ENCODE measurements at regions not wholly inside any gene's neighbourhood (a gene's known extent, or its start where the extent isn't known, plus 50 kb on each side); places are given as distances from the start of the nearest gene placed in this dataset.

DNA sequence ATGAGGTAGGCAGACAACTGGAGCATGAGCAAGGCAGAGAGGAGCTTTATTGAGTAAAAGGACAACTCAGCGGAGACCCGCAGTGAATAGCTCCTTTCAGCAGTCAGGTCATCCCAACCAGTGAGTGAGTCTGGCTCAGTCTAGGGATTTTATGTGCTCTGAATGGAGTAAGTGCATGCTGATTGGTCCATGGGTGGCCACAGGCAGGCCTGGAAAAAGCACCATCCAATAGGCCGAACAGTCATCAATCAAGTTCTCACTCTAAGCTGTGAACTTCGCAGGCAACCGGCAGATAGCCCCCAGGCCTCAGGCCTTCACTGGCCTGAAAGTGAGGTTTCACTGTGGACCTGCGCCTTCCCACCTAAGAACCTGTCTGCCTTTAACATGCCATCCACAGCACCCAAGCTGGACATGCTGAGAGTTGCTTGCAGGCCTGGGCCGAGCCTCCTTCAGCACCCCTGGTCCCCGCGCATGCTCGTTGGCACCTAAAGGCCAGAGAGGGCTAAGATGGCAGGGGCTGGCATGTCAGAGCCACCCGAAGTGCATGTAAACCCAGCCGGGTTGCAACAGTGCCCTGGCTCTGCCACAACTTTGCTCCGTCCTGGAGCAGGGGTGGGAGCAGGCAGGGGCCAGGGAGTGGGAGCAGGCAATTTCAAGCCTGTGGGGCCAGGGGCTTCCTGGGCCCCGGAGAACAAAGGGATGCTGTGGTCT, 698.7 kb downstream of the SLITRK1 start:
- H3K4me1 ChIP-seq: no peaks in the 10 kb centered on the region
- no peaks in the 10 kb centered on the region for H3K36me3 ChIP-seq
- no peak overlapping the region for H3K9ac ChIP-seq (ENCODE audit: low read depth in 2 of 2, low read length in 2 of 2)
- DNase-seq: no peak
- no peaks in the 10 kb centered on the region for H3K27me3 ChIP-seq
- TF ChIP-seq, protein P1, sequence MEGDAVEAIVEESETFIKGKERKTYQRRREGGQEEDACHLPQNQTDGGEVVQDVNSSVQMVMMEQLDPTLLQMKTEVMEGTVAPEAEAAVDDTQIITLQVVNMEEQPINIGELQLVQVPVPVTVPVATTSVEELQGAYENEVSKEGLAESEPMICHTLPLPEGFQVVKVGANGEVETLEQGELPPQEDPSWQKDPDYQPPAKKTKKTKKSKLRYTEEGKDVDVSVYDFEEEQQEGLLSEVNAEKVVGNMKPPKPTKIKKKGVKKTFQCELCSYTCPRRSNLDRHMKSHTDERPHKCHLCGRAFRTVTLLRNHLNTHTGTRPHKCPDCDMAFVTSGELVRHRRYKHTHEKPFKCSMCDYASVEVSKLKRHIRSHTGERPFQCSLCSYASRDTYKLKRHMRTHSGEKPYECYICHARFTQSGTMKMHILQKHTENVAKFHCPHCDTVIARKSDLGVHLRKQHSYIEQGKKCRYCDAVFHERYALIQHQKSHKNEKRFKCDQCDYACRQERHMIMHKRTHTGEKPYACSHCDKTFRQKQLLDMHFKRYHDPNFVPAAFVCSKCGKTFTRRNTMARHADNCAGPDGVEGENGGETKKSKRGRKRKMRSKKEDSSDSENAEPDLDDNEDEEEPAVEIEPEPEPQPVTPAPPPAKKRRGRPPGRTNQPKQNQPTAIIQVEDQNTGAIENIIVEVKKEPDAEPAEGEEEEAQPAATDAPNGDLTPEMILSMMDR (IDR thresholded peaks at IDR 0.05): no peak
- intact Hi-C loops (cut with DNase I): no loop called here
- no peak overlapping the region for H3K4me3 ChIP-seq
- H3K9me3 ChIP-seq: no peaks in the 10 kb centered on the region
- H3K27ac ChIP-seq: no peak overlapping the region

DNA sequence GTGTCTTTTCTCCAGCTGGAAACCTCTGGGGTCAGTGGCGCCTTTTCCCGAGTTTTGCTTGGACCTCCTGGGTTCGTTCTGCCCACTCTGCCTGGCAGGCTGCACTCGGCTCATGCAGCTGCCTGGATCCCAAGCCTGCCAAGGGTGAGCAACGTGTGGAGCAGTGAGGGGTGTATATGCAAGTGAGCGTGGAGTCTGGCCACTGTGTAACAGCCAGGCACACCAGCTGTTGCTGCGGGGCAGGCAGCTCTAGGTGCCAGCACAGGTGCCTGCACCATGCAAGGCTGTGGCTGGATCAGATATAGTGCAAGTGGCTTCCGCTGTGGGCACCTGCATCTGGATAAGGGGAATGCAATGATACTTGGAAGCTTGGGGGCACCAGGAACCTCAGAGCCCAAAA, 699.4 kb downstream of the SLITRK1 start:
- DNase-seq: no peak
- intact Hi-C loops (cut with DNase I): no loop called here
- no peaks in the 10 kb centered on the region for H3K4me1 ChIP-seq
- no peak overlapping the region for H3K4me3 ChIP-seq
- H3K27ac ChIP-seq: no peak overlapping the region
- H3K9me3 ChIP-seq: no peaks in the 10 kb centered on the region
- no peak overlapping the region for H3K9ac ChIP-seq (ENCODE audit: low read depth in 2 of 2, low read length in 2 of 2)
- TF ChIP-seq, protein P1 (IDR thresholded peaks at IDR 0.05): no peak
- H3K27me3 ChIP-seq: no peaks in the 10 kb centered on the region
- no peaks in the 10 kb centered on the region for H3K36me3 ChIP-seq

DNA sequence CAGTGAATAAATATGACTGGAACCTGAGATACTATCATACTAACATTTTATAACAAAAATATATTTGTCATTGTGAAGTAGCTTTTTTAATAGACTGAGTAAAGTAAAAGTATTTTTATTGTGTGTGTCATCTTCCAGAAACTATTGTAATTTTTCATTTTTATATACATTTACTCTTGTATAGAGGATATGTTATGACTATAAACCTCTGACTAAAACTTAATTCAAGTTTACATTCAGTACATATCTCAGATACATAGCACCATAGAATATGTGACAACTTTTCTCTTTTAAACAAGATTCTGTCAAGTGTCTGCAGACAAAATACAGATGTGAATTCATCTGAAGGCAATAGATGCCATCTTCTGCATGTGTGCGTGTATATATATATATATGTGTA, 704.3 kb downstream of the SLITRK1 start:
- no peak for DNase-seq
- Histone ChIP-seq H3K9ac (ENCODE audit: low read depth in 2 of 2, low read length in 2 of 2) (no peak overlapping the region), H3K36me3 (no peaks in the 10 kb centered on the region), H3K27ac (no peak overlapping the region), H3K27me3 (no peaks in the 10 kb centered on the region), H3K4me3 (no peak overlapping the region), H3K4me1 (no peaks in the 10 kb centered on the region), H3K9me3 (no peaks in the 10 kb centered on the region)
- TF ChIP-seq, protein P1 (IDR thresholded peaks at IDR 0.05): no peak
- intact Hi-C loops (cut with DNase I): no loop called here

DNA sequence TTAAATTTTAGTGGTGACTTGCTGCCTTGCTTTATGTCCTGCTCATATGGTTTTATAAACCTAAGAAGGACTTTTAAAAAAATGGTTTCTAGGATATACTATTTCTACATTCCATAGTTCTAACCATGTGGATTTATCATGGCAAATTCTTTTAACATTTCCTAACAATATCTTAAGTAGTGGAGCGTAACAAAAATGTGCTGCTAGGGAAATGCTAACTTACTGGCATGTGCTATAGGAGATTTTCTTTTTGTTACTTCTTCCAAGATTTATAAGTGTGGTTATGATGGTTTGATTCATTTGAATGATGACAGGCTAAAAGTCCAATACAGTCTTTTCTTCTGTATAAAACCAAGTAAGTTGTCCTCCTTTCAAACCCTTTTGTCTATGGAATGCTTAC, 713.7 kb downstream of the SLITRK1 start:
- intact Hi-C loops (cut with DNase I): no loop called here
- Histone ChIP-seq H3K9ac (ENCODE audit: low read depth in 2 of 2, low read length in 2 of 2) (no peak overlapping the region), H3K4me3 (no peak overlapping the region), H3K27me3 (no peaks in the 10 kb centered on the region), H3K4me1 (no peaks in the 10 kb centered on the region), H3K27ac (no peak overlapping the region), H3K36me3 (no peaks in the 10 kb centered on the region), H3K9me3 (no peaks in the 10 kb centered on the region)
- no peak for DNase-seq
- TF ChIP-seq, protein P1 (IDR thresholded peaks at IDR 0.05): no peak

DNA sequence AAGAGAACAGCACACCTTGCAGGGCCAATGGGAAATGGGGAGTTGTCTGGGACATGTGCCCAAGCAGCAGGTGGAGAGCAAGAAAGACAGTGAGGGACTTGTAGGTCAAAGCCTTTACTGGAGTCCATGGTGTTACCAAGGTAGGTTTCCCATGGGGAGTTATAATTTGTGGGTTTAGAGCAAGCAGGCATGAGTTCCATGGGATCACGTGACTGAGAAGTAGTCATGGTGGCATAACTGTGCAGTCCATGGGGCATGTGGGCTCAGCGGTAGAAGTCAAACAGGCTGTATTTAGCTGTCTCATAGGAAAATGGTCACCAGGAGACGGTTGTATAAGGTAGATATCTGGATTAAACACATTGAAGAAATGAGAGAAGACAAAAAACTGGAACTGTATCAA, 715.1 kb downstream of the SLITRK1 start:
- intact Hi-C loops (cut with DNase I): no loop called here
- DNase-seq: no peak
- TF ChIP-seq, protein P1 (IDR thresholded peaks at IDR 0.05): no peak
- H3K4me1 ChIP-seq: no peaks in the 10 kb centered on the region
- H3K36me3 ChIP-seq: no peaks in the 10 kb centered on the region
- no peak overlapping the region for H3K9ac ChIP-seq (ENCODE audit: low read depth in 2 of 2, low read length in 2 of 2)
- no peak overlapping the region for H3K4me3 ChIP-seq
- no peaks in the 10 kb centered on the region for H3K27me3 ChIP-seq
- H3K27ac ChIP-seq: no peak overlapping the region
- no peaks in the 10 kb centered on the region for H3K9me3 ChIP-seq

Measured in colonic mucosa (tissue), 4 donors.